OCI-LY7 (cell line): ENCODE measurements at regions not wholly inside any gene's neighbourhood (a gene's known extent, or its start where the extent isn't known, plus 50 kb on each side); places are given as distances from the start of the nearest gene placed in this dataset.

Experiments used
- CTCF ChIP-seq: fragments of 200-600 bp; sonication (generic); conservative IDR thresholded peaks from 2 replicates; pipeline ENCODE4 v1.5.1; 2014; ENCODE audit warnings: mild to moderate bottlenecking, antibody characterized with exemption, low read length, moderate library complexity, mixed read lengths
- EZH2phosphoT487 ChIP-seq: fragments of 200-600 bp; sonication (generic); IDR thresholded peaks from 2 replicates; pipeline ENCODE4 v1.6.1; 2018; ENCODE audit warnings: low read depth, borderline replicate concordance, mild to moderate bottlenecking, mixed run types, antibody characterized with exemption, low read length, moderate library complexity, mixed read lengths

- TF ChIP-seq CTCF (no peak), EZH2phosphoT487 (no peak)
Measured at GRCh38 chr6:51302431-51302830, 483.8 kb downstream of the TFAP2B start.
